HG03196 (cell line): ENCODE measurements at regions not wholly inside any gene's neighbourhood (a gene's known extent, or its start where the extent isn't known, plus 50 kb on each side); places are given as distances from the start of the nearest gene placed in this dataset.

Experiments
- ATAC-seq: cut with Tn5 transposase; IDR thresholded peaks from one replicate; pipeline ENCODE4 v1.9.1; 2021; ENCODE audit not compliant: unreplicated experiment

GRCh38 chr21:43333298-43334062 lies 93.5 kb downstream of the SIK1 start:
- ATAC-seq = no peak

DNA sequence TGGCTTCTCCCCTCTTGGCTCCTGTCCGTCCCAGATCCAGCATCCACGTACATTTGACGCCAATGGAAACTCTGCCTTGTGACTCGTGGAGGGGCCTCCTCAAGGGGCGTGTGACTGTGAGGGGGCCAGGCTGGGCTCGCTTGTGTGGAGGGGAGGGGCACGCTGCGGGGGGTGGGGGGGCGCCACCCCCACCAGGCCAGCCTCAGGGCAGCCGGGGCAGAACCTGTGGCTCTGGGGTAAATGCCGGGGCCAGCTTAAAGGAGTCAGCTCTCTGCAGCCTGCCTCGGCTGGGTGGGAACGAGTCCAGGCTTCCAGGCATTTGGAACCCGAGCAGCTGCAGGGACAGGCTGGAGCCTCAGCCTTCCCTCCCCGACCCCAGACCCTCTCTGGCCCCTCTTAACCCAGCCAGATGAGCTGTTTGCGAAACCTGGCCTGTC lies 94.1 kb downstream of the SIK1 start:
- ATAC-seq = no peak

DNA sequence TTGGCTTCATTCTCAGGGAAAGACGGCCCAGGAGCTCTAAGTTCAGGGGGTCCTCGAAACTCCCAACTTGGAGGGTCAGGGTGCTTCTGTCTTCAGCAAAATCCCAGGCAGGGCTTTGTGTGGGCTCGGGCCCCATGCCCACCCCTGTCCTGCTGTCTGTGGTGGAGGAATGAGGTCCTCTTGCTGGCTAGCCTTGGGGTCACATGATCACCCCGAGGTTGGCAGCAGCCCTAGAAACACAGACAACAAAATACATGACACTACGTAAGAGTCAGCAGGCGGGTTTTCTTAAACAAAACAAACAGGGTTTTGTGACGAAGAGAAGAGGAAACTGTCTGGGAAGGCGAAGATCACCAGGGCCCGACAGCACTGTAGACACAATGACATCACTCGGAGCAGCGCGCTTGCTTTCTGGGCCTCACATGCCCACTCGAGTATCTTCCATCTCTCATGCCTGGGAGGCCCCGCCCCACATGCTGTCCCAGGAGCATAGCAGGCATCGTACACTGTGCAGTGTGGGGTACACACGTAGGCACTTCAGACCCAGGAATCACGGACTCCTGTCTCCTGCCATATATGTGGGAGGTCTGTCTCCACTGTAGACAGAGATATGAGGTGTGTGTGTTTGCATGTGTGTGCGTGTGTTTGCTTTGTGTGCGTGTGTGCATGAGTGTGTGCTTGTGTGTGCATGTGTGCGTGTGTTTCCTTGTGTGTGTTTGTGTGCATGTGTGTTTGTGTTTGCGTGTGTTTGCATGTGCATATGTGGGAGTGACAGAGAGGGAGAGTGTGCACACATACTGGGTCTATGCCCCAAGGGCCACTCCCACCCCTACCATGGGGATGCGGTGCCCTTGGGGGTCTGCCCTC lies 94.7 kb downstream of the SIK1 start:
- no peak for ATAC-seq

GRCh38 chr21:43331111-43331961 lies 95.6 kb downstream of the SIK1 start:
- ATAC-seq = no peak

DNA sequence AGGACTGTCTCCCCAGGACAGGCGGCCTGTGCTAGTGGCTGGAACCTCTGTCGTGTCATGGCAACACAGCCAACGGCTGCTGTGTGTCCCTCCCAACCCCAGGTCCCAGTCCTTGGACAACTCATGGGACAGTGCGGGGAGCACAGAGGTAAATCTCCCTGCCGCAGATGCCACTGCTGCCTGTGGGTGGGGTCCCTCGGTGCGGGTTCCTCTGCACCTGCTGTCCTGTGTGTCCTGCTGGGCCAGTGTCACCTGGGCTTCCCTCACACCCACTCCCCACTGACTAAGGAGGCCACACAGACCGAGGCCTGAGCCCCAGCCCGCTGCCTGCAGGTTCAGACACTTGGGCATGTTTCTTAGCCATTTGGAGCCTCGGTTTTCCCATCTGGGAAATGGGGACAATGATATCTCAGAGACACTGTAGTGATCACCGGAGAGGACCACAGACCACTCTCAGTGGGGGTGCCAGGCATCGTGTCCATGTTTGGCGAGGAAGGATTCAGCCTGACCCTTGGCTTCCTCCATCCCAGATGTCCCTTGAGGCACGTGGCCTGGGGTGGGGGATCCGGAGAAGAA lies 96.5 kb downstream of the SIK1 start:
- no peak for ATAC-seq

DNA sequence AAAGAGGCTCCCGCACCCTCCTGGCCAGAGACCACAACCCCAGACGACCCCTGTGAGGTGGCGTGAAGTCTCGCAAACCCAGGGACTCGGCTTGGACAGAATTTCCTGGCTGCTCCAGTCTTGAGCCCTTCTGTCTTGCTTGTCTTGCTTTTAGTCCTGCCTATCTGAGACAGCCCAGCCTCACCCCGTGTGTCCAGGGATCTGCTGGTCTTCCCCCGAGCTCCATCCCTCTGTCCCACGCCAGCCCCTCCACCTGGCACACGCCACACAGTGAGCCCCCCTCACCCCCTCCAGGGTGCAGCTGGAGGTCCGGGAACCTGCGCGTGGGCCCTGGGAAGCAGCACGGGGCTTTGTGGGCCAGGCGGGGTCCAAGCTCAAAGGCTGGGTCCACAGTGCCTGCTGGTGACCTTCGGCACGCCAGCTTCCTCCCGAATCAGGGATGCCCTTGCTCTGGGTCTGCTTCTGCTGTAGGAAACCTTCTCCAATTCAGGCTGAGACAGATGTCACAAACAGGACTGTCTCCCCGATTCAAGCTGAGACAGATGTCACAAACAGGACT lies 97.1 kb downstream of the SIK1 start:
- no peak for ATAC-seq

GRCh38 chr21:43328958-43329691 lies 97.8 kb downstream of the SIK1 start:
- ATAC-seq = no peak

DNA sequence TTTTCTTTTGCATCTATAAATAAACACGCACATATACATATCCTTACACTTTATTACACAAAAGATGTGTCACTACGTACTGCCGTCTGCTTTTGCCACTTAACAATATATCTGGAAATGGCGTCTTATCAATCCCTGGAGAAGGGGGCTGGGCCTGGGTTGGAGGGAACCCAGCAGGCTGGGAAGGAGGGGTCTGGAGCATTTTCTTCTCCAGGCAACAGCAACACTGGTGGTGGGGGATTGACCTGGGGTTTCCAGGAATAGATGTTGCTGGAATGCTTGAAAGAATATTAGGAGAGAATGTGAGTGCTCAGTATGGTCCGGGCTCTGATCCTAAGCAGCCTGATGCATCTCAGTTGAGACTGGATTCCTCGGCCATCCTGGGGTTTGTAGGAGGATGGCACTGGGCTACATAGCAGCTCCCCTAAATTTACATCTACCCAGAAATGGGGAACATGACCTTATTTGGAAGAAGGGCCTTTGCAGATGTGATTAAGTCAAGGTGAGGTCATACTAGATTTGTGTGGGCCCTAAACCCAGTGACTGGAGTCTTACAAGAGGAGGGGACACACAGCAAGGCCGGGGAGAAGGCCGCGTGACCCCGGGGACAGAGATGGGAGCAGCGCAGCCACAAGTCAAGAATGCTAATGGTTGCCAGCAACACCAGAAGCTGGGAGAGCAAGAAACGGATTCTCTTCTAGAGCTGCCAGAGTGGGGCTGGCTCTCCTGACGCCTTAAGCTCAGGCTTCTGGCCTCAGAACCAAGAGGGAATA lies 98.6 kb downstream of the SIK1 start:
- no peak for ATAC-seq

- no peak for ATAC-seq
These were observed 100.8 kb downstream of the SIK1 start for GRCh38 chr21:43325968-43326715.

- ATAC-seq = no peak
These were observed 101.9 kb downstream of the SIK1 start for GRCh38 chr21:43325036-43325435.

- ATAC-seq = no peak
These were observed 102.3 kb downstream of the SIK1 start for GRCh38 chr21:43324596-43324995.

DNA sequence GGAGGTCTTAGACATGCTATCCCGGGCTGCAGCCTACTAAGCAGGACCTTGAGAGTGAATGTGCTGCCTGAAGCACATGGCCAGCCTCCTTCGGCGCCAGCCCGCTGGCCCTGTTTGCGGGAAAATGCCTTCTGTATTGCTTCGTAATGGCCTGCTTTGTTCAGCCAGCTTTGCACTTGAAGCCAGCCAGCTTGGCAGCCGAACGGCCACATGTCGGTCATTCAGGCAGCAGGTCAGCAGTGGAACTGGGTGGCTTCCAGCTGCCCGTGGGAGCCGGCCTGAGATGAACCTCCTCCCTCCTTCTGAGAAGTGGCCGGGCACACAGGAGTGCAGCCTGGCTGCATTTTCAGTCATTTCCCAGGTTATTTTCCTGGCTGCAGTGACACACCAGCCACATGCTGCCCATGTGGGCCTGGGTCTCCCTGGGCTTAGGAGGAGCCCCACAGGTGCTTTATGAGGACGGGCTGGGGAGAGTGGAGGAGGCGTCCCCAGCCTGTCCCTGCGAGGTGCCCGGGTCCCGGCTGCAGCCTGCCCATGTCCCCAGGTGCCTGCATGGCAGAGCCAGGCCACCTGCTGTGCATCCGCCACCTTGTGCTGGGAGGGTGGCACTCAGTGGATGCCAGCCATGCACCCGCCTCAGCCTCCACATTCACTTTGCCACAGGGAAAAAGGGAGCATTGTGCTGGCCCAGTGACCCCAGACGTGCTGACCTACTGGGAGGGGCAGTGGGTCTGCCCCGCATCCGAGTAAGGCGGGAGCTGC lies 103.5 kb downstream of the SIK1 start:
- ATAC-seq = no peak

DNA sequence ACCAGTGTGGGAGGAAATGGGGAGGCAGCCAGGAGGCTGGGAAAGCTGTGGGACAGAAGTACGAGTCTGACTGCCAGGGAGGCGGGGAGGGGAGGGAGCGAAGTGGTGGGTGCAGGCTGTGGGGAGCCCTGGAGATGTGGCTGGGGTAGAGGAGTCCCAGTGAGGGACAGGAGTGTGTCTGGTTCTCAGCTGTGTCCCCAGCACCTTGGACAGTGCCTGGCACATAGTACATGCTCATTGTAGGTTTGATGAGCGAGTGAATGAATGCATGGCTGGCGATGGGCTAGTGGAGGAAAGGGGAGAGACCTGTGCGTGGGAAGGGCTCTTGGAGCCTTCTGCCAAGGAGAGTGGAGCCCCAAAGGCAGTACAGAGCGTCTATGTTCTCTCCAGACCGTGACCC lies 104.1 kb downstream of the SIK1 start:
- no peak for ATAC-seq

DNA sequence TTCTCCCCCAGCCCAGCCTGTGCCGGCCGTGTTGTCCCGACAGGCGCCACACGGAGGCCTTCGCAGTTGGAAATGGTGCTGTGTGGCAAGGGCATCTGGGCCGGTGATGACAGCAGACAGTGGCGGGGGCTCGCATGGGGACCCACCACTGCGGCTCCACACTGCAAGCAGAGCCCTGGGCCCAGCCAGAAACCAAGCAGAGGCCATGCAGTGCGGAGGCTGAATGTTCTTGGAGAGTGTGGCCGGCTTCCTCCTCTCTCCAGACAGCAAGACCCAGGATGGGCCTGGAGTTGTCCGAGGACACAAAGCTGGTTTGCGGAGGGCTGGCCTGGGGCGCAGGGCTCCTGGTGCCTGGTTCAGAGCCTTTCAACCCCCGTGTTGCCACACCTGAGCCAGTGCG lies 104.6 kb downstream of the SIK1 start:
- no peak for ATAC-seq

DNA sequence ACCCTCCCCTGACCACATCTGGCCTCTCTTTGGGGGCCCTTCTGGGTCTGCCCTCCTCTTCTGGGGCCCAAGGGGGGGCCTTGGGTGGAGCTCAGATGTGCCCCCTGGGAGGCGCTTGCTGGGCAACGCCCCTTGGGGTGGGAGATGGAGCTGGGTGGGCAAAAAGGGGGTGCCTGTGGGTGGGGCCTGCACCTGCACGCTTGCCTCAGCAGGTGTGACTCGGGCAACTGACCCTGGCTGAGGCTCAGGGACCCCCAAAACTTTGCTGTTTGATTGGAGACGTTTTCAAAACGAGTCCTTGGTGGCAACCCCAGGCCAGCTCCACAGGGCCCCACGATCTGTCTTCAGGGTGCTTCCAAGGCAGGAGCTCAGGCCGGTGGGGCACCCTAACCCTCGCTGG lies 105.3 kb downstream of the SIK1 start:
- no peak for ATAC-seq

DNA sequence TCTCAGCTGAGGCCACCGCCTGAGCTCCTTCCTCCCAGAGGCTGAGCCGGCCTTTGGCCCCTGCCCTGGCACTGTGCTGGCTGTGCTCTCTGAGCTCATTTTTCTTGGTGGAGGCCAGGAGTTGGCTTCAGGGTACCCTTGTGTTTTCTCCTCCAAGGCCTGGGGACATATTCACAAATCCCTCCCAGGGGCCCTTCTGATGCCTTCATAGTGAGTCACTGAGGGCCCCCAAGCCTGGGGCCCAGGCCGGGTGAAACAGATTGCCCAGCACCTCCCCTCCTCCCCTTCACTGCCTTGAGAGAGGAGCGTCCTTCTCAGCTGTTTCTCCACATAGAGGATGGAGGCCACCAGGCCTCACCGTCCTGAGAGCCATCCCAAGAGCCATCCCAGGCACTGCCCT lies 105.8 kb downstream of the SIK1 start:
- no peak for ATAC-seq

GRCh38 chr21:43320526-43320925 lies 106.4 kb downstream of the SIK1 start:
- no peak for ATAC-seq
